ENCODE measurements at regions not wholly inside any gene's neighbourhood (a gene's known extent, or its start where the extent isn't known, plus 50 kb on each side); places are given as distances from the start of the nearest gene placed in this dataset.

GRCh38 chr11:87851827-87852226, 323.4 kb downstream of the RAB38 start:
- TF ChIP-seq SPI1 (IDR thresholded peaks at IDR 0.05; ENCODE audit: low read depth, low read length) (no peak), POLR2A (IDR thresholded peaks at IDR 0.05; ENCODE audit: low read depth, low read length) (no peak), TAF1 (IDR thresholded peaks at IDR 0.05; ENCODE audit: low read depth, low read length) (no peak), POLR2AphosphoS5 (IDR thresholded peaks at IDR 0.05; ENCODE audit: low read depth, low read length) (no peak)
